ENCODE measurements at regions not wholly inside any gene's neighbourhood (a gene's known extent, or its start where the extent isn't known, plus 50 kb on each side); places are given as distances from the start of the nearest gene placed in this dataset.

DNA sequence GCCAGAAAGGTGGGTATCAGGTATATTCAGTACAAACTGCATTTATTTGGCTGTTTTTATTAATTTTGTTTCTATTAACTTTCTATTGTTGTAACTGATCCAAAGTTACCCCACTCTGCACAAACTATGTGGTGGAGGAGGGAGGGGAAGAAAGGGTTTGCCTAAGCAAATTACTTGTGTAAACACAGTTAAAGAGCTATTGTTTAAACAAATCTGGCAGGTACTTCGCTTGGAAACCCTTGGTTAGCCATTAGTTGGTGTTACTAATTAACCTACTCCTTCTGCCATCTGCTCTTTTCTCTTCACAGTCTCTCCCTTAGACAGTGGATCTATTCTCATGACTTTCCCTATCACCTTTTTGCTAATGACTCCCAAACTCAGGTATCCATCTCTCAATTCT lies 328.4 kb upstream of the NECTIN3 start:
- no peaks in the 10 kb centered on the region for H3K36me3 ChIP-seq (replicated peaks in 1 of 2)
- H3K9me3 ChIP-seq (replicated peaks in 1 of 3): no peaks in the 10 kb centered on the region
- intact Hi-C loops (cut with DNase I): no loop called here
- H3K27me3 ChIP-seq: no peaks in the 10 kb centered on the region
- no peak overlapping the region for H3K4me3 ChIP-seq
- H3K27ac ChIP-seq: no peak overlapping the region
- DNase-seq: no peak
- H3K4me1 ChIP-seq (replicated peaks in 1 of 2): no peaks in the 10 kb centered on the region
- 50 to 65% (median 64%) methylated on average over 1 of the region's 1 CpG for WGBS, 4 donors
- TF ChIP-seq, protein P1, sequence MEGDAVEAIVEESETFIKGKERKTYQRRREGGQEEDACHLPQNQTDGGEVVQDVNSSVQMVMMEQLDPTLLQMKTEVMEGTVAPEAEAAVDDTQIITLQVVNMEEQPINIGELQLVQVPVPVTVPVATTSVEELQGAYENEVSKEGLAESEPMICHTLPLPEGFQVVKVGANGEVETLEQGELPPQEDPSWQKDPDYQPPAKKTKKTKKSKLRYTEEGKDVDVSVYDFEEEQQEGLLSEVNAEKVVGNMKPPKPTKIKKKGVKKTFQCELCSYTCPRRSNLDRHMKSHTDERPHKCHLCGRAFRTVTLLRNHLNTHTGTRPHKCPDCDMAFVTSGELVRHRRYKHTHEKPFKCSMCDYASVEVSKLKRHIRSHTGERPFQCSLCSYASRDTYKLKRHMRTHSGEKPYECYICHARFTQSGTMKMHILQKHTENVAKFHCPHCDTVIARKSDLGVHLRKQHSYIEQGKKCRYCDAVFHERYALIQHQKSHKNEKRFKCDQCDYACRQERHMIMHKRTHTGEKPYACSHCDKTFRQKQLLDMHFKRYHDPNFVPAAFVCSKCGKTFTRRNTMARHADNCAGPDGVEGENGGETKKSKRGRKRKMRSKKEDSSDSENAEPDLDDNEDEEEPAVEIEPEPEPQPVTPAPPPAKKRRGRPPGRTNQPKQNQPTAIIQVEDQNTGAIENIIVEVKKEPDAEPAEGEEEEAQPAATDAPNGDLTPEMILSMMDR (IDR thresholded peaks at IDR 0.05): no peak
- no peak for TF ChIP-seq POLR2A (IDR thresholded peaks at IDR 0.05)

DNA sequence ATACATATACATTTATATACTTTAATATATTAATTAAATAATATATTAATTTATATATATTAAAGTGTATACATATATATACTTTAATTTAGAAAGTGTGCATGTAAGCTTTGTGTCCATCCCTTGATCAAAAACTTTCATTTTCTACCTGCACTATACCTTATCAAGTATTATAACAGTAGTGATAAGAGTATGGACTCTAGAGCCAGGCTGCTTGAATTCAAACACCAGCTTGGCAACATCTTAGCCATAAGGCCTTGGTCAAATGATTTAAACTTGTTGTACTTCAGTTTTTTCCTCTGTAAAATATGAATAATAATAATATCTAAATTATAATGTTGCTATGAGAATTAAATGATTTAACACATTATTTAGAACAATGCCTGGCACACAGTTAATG lies 327.6 kb upstream of the NECTIN3 start:
- H3K36me3 ChIP-seq (replicated peaks in 1 of 2): no peaks in the 10 kb centered on the region
- intact Hi-C loops (cut with DNase I): no loop called here
- no peaks in the 10 kb centered on the region for H3K9me3 ChIP-seq (replicated peaks in 1 of 3)
- no peaks in the 10 kb centered on the region for H3K4me1 ChIP-seq (replicated peaks in 1 of 2)
- no peak for DNase-seq
- TF ChIP-seq, protein P1 (IDR thresholded peaks at IDR 0.05): no peak
- no peak for TF ChIP-seq POLR2A (IDR thresholded peaks at IDR 0.05)
- H3K27me3 ChIP-seq: no peaks in the 10 kb centered on the region
- H3K4me3 ChIP-seq: no peak overlapping the region
- H3K27ac ChIP-seq: no peak overlapping the region

DNA sequence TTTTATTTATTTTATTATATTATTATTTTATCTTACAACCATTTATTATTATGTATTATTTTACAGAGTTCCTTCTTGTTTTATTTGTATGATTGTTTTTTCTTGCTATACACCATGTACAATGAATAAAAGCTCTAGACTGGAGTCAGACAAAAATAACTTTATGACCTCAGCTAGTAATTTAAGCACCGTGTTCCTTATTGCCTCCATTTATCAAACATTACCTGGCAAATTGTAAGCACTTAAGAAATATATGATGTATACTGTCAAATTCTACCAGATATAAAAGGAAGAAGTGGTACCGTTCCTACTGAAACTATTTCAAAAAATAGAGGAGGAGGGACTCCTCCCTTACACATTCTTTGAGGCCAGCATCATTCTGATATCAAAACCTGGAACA lies 326.9 kb upstream of the NECTIN3 start:
- no peak overlapping the region for H3K27ac ChIP-seq
- no peaks in the 10 kb centered on the region for H3K9me3 ChIP-seq (replicated peaks in 1 of 3)
- H3K36me3 ChIP-seq (replicated peaks in 1 of 2): no peaks in the 10 kb centered on the region
- no peaks in the 10 kb centered on the region for H3K4me1 ChIP-seq (replicated peaks in 1 of 2)
- no peak for DNase-seq
- no peak overlapping the region for H3K4me3 ChIP-seq
- no peak for TF ChIP-seq POLR2A (IDR thresholded peaks at IDR 0.05)
- TF ChIP-seq, protein P1 (IDR thresholded peaks at IDR 0.05): no peak
- WGBS, 4 donors: 82 to 90% (median 85%) methylated on average over 2 of the region's 2 CpGs
- no peaks in the 10 kb centered on the region for H3K27me3 ChIP-seq
- intact Hi-C loops (cut with DNase I): no loop called here

DNA sequence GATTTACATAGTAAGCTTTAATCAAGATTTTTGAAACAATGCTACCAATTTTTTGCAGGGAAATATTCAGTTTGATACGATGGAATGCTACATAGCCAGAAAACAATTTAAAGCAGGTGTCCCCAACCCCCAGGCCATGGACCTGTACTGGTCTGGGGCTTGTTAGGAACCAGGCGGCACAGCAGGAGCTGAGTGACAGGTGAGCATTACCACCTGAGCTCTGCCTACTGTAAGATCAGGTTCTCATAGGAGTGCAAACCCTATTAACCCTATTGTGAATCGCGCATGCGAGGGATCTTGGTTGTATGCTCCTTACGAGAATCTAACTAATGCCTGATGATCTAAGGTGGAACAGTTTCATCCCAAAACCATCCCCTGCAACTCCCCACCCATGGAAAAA lies 322.6 kb upstream of the NECTIN3 start:
- Histone ChIP-seq H3K27ac (no peak overlapping the region), H3K9me3 (replicated peaks in 1 of 3) (no peaks in the 10 kb centered on the region), H3K36me3 (replicated peaks in 1 of 2) (no peaks in the 10 kb centered on the region), H3K4me3 (no peak overlapping the region), H3K4me1 (replicated peaks in 1 of 2) (no peaks in the 10 kb centered on the region), H3K27me3 (no peaks in the 10 kb centered on the region)
- no peak for TF ChIP-seq POLR2A (IDR thresholded peaks at IDR 0.05)
- TF ChIP-seq, protein P1 (IDR thresholded peaks at IDR 0.05): no peak
- DNase-seq: no peak
- 86 to 95% (median 90%) methylated on average over 6 of the region's 6 CpGs for WGBS, 4 donors
- intact Hi-C loops (cut with DNase I): no loop called here
